Suprapubic skin (tissue), 4 donors: ENCODE measurements at regions not wholly inside any gene's neighbourhood (a gene's known extent, or its start where the extent isn't known, plus 50 kb on each side); places are given as distances from the start of the nearest gene placed in this dataset.

Experiments used
- EP300 ChIP-seq: sonication (generic); formaldehyde crosslinking; IDR thresholded peaks from one replicate; pipeline ENCODE4 v1.6.1; 2017; ENCODE audit warnings: antibody characterized with exemption
- POLR2AphosphoS5 ChIP-seq, 3 donors: sonication (generic); formaldehyde crosslinking; IDR thresholded peaks; one replicate each; pipeline ENCODE4 v1.6.1; 2017; ENCODE audit warnings: antibody characterized with exemption in 3 of 3
- TF ChIP-seq, protein P1 (sequence below), 2 donors: fragments of 200-600 bp in 1 of 2; fragments of 450-650 bp in 1 of 2; sonication (generic) in 1 of 2; IDR thresholded peaks; one replicate each; pipeline ENCODE4 v1.5.1; 2016 to 2019; ENCODE audit warnings: antibody characterized with exemption in 2 of 2, mild to moderate bottlenecking in 1 of 2, moderate library complexity in 1 of 2

DNA sequence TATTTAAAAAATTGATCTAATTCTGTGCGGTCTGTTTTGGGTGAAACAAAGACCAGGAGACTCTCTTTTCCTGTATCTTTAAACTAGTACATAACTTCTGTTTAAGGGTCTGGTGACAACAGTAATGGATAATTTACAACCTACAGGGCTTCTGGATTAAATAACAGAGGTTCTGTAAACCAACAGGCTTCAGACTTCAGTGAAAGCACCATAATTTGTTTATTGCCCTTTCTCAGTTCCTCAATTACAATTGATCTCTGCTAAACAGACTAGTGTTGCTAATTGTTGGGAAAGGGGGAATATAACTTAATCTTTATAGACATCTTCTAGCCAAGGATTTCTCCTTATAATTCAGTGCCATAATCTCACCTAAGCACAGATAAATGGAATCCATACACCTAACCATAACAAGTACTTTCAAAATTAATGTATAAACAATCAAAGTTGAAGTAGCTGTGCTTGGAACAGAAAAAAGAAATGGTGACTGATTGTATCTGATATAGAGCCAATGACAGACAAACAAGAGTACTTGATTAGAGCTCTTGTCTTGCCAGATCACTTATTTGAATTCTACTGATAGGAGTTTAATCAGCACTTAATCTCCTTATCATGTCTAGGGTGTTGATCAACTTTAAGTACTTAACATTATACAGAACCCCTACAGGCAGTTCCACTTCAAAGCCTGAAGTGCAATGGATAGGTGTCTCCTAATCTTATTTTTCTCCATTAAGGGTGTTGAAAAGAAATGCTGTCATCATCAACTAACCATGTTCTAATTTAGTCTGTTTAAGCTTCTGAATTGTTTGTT lies 536.0 kb downstream of the NR2F1-AS1 start:
- TF ChIP-seq EP300 (no peak), POLR2AphosphoS5 (IDR thresholded peaks at IDR 0.05) (no peak)
- TF ChIP-seq, protein P1, sequence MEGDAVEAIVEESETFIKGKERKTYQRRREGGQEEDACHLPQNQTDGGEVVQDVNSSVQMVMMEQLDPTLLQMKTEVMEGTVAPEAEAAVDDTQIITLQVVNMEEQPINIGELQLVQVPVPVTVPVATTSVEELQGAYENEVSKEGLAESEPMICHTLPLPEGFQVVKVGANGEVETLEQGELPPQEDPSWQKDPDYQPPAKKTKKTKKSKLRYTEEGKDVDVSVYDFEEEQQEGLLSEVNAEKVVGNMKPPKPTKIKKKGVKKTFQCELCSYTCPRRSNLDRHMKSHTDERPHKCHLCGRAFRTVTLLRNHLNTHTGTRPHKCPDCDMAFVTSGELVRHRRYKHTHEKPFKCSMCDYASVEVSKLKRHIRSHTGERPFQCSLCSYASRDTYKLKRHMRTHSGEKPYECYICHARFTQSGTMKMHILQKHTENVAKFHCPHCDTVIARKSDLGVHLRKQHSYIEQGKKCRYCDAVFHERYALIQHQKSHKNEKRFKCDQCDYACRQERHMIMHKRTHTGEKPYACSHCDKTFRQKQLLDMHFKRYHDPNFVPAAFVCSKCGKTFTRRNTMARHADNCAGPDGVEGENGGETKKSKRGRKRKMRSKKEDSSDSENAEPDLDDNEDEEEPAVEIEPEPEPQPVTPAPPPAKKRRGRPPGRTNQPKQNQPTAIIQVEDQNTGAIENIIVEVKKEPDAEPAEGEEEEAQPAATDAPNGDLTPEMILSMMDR (IDR thresholded peaks at IDR 0.05): no peak
